ENCODE measurements at regions not wholly inside any gene's neighbourhood (a gene's known extent, or its start where the extent isn't known, plus 50 kb on each side); places are given as distances from the start of the nearest gene placed in this dataset.
A peak's percentile ranks its signal among the peaks of the same experiment; 100 is the strongest.

DNA sequence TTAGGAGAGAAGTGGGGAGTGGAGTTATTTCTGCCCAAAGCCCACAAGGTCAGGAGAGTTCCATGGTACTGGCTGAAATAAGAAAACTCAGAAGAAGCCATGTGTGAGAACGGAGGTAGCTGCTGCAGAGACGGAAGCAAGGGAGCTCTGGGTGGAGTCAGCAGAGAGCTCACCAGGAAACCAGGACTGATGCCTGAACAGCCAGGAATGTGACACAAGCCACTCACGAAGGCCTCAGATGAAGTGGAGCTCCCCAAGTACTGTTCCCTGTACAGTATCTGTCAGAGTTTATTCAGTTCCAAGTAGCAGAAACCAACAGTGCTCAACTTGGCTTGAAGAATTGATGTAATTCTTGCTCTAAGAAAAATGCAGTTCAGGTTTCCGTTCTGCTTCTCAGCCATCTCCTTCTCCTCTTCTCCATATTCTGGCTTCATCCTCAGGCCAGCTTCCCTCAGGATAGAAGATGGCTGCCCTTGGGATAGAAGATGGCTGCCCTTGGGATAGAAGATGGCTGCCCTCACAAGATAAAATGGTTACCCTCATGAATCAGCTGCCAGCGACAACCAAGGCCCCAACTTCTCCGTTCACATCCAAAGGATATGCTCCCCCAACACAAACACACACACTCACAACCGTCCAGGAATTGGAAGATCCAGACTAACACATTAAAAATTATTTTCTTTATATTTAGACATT is 117.4 kb upstream of the SH3BP4 start:
- DNase-seq = no peak

DNA sequence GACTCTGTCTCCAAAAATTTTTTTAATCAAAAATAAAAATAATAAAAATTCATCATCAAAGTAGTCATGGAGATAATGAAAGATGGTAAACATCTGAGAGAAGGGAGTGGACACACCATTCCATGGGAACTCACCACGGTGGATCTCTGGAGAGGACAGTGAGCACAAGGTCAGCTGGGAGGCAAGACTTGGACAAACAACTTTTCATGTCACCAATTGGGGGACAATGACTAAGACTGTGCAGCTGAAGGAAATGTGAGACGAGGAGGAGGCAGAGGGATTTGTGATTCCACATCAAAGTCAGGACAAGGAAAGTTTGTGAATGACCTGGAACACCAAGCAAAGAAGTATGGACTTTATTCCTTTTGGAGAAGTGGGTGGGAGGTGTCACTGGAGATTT is 121.0 kb upstream of the SH3BP4 start:
- DNase-seq = no peak

DNA sequence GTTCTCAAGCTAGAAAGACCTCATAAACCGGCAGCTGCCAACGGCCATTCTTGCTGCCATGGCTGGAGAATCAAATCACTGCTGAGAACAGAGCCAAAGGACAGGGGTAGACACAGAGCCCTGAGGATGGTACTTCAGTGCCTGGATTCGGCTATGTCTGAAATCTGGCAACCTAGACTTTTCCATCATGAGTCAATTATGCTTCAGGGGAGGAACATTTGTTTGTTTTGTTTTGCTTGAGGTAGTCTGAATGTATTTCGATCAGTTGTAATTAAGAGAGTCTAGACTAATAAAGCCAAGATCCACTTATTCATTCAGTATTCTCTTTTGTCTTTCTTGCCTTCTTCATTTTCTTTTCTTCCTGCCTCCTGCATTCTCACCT is 122.8 kb upstream of the SH3BP4 start:
- DNase-seq = no peak

DNA sequence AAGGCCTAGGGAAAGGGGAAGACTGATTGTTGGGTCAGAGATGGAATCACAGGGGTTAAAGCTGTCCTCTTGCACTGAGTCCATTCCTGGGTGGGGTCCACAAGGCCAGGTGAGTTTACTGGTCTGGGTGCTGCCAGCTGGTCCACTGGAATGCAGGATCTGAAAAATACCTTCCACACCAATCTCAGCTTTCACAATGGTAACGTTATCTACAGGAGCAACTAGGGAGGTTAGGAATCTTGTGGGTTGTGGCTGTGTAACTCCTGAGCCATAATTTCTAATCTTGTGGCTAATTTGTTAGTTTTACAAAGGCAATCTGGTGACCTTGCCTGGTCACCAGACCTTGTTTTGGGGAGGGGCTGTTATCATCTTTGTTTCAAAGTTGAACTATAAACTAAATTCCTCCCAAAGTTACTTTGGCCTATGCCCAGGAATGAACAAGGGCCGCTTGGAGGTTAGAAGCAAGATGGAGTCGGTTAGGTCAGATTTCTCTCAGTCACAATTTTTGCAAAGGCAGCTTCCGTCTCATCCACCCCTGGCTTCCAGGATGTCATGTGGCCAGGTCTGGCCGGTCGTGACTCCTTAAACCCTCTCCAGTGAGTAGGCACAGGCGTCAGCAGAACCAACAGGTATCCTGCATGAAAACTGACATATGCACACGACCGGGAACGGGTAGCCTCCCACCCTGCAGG is 123.3 kb upstream of the SH3BP4 start:
- DNase-seq = no peak

DNA sequence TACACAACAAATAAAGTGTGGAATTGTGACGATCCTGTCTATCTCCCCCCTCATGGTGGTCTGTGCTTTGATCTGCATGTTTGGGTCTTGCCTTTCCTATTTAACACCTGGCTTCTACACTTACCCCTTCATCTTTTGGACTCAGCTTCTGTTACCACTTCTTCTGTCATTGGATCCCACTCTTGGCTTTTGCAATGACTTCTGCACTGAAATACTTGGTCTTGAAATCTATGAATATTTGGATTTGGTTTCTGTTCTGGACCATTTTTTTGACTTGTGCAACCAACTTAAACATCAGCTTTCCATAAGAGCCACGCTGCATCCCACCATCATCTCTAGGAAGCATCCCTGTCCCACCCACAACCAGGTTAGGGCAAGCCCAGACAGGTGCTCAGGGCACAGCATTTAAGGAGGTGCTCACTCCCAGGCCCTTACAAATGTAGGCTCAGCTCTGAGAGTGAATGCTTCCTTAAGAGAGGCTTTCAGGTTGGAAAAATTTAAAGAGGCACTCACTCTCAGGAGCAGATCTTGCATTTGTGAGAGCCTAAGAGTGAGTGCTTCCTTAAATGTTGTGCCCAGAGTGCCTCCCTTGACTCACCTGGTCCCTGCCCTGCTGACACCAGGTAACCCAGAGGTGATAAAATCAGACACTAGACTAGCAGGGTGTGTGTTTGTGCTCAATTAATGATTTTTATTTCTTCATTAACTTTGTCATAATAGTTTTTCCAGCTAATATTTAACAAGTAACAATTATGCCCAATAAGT is 124.5 kb upstream of the SH3BP4 start:
- DNase-seq = peak; percentile 21

DNA sequence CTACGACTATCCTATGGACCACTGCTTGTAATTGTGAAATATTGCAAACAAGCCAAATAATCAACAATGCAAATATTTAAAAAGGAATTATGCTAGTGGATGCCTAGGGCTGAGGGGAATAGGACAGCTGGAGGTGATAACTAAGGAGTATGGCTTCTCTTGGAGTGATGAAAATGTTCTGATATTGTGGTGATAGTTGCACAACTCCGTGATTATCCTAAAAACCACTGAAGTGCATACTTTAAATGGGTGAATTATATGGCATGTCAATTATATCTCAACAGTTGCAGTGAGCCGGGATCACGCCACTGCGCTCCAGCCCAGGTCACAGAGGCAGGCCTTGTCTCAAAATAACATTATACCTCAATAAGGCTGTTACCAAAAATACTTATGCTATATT is 125.1 kb upstream of the SH3BP4 start:
- no peak for DNase-seq

DNA sequence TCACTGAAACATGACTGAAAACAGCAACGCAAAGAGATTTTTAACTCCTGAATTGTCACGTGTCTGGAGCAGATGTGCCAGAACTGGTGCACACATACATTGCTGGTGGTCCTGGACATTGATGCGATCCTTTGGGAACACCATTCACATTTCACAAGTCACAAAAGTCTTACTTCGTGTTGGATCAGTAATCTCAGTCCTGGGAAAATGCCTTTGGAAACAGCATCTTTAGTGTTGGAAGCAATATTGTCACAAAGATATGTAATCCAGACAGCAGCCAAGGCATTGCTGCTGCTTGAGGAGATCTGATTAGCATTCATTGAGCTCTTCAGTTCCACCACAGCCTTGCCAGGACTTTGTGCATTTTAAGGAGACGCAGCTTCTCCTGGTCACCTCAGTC is 126.2 kb upstream of the SH3BP4 start:
- DNase-seq = no peak

DNA sequence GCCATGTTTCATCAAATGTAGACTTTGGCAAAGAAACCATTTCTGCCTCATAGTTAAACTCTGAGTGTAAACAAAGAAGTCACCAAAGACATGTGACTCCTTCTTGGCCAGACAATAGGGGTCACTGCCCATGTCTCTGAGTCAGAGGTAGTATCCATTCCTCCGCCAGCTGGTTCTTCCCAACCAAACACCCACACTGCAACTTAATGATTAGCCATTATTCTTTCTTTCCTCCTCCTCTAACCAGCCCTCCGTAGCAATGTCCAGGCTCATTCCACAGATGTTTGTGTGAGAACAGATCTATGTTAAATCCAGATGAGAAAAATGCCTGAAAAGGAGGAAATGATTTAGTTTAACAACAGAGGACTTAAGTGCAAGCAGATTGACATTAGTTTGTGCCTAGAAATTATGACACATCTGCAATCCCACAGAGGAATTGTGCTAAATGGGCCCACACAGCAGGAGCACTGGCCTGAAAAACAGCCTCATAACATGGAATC is 127.9 kb upstream of the SH3BP4 start:
- DNase-seq = no peak

DNA sequence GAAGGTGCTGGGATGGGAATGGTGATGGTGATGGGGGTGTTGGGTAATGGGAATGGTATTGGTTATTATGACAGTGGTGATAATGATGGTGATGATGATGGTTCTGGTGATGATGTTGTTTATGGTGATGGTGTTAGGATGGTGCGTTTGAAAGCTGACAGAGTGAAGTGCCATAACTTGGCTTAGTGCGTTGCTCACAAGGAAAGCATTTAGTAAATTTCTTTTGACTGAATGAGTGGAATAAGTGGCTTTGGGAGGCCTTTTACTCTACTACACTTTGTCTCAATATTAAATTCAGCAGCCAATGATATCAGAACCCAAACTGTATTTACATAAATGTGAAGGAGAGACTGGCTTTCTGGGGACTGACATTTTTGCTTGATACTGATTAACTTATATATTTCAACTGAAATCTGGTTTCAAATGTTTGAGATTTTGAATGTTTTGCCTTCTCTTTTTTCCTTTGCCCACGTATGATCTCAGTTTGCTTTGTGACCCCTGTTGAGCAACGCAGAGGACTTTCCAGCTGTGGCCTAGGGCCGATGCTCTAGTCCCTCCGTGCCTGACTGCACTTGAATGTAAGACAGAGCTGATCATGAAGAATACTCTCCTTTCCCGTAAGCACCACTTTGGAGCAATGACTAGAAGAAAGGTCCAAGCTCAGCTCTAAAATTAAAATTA is 128.5 kb upstream of the SH3BP4 start:
- no peak for DNase-seq

DNA sequence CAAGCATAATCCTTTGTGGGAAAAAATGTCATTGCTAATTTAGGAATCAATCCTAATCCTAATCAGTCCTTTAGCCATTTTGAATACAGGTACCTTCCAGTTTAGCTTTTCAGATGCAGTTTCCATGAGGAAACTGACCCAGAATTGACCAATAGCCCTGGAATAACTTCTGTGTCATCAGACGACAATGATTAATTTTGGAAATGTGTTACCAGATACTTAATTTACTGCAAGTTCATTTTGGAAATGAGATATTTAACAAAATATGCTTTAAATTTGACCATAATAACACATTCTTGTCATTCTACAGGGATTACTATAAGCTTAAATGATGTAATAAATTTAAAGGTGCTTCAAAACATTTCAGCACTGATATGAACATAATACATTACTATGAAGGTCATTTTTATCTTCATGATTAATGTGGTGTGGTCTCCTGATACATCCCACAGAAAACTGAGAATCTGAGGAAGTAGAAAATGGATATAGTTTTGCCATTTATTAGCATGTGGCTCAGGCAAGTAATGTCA is 129.8 kb upstream of the SH3BP4 start:
- no peak for DNase-seq

DNA sequence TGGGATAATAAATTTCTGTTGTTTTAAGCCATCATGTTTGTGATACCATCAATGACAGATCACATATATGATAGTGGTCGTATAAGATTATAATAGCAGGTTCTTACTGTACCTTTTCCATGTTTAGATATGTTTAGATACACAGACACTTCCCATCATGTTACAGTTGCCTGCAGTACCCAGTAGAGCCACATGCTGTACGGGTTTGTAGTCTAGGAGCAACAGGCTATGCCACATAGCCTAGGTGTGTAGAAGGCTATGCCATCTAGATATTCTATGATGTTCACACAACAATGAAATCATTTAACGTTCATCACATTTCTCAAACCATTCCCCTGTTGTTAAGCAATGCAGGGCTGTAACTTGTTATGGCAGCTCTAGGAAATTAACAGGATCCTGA is 132.9 kb upstream of the SH3BP4 start:
- no peak for DNase-seq

DNA sequence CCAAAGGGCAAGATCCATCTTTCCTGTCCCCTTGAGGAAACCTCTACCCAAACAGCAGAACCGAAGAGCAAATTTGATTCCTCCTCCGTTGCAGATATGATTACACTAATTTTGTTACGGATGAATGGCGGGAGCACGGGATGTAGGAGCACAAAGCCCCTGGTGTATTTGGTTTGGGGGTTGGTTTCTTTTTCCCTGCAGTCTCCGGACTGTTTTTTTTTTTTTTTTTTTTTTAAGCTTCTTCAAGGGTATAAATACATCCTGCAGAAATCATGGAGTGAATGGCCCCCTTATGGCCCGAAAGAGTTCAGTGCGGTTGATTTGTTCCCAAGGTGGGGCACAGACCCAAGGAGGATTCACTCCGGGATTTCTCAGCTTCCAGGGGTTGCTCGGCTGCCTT is 135.3 kb upstream of the SH3BP4 start:
- DNase-seq = no peak

DNA sequence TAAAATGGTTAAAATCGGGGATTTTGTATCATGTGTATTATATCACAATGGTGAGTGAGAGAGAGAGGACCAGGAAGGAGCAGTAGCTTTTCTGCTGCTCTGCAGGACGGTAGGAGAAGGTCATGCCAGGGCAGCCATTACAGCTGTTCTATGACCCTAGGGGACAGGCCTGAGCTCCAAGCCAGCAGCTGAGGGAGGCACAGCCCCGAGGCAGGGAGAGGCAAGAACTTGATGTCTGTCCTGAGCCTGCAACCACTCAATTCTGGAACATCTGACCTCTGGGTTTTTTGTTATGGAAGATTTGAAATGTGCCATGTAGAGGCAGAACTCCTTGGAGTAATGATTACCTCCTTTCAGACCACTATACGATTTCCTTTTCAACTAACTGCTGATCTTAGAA is 135.8 kb upstream of the SH3BP4 start:
- DNase-seq = no peak

DNA sequence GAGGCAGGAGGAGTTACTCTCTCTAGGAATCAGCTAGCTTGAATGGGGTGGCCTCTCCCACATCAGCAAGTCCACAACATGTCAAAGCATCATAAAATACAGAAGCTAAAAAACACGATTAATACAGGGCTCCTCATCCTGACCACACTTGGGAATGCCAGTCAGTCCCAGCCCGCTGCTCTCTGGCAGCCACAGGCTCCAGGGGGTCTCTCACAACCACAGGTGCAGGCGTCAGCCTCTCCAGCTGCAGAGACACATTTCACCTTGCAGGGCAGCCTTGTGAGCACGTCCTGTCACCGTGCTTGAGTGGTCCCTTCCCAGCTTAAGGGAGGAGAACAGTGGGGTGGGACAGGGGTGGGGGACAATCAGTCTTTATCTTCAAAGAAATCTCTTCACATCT is 137.4 kb upstream of the SH3BP4 start:
- DNase-seq = no peak

DNA sequence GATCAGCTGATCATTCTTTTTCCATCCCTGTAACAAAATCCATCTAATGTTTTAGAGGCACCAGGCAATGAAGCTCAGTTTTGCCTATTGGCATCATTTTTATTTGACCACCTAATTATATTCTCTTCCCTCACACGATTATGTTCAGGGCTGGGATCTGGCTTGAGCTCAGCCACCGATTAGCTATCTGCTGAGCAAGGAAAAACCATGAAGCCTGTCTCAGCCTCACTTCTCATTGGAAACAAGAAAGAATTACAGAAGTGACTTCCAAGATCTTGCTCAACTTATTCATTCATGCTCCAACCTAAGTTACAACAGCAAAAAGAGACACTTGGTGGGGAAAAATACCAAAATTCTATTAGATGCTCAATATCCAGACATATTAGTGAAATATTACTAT is 139.0 kb upstream of the SH3BP4 start:
- no peak for DNase-seq

DNA sequence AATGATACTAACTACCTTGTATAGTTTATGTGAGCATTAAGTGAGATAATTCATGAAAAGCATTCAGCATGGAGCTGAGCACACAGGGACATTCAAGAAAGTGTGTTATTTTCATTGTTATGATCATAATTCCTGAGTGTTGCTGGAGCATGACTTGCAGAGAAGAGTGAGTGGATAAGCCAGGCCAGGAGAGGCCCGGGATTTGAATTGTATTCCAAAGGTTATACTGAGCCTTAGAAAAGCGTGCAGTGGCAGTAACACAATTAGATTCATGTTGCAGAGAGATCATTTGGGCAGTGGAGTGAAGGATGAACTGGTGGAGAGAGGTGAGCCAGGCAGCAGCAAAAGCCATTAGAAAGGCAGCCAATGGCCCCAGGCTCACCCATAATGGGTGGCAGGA is 142.9 kb upstream of the SH3BP4 start:
- DNase-seq = no peak

DNA sequence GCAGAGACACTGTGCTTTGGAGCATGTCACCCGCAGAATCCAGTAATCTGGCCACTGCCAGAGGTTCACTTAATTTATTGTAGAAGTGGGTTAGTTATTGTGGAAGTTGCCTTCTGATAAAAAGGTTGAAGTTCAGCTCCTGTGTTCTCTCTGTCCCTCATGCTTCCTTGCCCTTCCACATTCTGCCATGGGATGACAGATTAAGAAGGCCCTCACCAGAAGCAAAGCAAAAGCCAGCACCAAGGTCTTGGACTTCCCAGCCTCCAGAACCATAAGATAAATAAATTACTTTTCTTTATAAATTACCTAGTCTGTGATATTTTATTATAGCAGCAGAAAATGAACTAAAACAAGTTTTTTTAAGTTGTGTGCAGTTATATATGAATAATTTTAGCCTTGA is 145.0 kb upstream of the SH3BP4 start:
- no peak for DNase-seq

DNA sequence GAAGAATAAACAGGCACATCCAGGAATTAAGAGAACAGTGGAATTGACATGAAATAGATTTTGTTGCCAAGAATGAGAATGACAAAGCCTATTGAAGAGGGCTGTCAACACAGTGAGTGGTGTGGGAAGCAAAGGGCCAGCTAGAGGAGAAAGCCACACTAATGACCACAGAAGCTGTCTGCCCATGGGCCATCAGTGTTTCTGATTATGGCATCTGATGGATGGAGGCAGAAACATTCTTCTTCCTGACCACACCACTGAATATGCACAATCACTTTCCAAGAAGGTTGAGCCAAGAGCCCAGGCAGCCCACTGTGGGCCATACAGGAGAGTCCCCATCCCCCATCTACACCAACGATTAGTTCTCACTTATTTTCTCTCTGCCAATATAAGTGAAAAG is 146.0 kb upstream of the SH3BP4 start:
- DNase-seq = no peak

DNA sequence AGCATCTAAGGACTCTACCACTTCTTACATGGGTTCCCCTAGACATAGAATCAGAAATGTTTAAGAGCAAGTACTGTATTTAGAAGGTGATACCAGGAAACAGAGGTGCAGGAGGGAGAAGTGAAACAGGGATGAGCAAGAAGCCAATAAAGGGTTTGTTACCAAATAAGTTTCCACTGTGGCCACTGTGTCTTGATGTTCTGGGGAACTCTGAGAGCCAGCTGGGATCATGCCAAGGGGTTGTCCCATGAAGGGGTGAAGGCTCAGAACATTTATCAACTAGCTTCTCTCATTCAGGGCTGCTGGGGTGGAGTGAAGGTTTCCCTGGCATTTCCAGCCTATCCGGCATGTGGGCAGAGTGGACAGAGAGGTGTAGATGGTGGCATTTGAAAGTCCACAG is 147.1 kb upstream of the SH3BP4 start:
- DNase-seq = no peak

DNA sequence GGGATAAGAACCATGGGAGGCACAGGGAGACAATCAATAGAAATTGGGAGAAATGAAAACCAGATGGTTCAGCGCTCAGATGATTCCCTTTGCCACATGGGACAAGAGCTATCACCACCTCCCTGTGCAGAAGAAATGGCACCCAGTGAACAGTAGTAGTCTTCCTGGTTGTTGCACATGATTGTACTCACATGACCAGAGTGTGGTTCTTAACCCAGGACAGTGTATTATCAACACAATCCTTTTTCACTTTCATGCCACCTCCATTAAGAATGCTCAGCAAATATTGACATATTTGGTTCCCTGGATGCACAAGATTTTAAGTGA is 149.0 kb upstream of the SH3BP4 start:
- DNase-seq = no peak

DNA sequence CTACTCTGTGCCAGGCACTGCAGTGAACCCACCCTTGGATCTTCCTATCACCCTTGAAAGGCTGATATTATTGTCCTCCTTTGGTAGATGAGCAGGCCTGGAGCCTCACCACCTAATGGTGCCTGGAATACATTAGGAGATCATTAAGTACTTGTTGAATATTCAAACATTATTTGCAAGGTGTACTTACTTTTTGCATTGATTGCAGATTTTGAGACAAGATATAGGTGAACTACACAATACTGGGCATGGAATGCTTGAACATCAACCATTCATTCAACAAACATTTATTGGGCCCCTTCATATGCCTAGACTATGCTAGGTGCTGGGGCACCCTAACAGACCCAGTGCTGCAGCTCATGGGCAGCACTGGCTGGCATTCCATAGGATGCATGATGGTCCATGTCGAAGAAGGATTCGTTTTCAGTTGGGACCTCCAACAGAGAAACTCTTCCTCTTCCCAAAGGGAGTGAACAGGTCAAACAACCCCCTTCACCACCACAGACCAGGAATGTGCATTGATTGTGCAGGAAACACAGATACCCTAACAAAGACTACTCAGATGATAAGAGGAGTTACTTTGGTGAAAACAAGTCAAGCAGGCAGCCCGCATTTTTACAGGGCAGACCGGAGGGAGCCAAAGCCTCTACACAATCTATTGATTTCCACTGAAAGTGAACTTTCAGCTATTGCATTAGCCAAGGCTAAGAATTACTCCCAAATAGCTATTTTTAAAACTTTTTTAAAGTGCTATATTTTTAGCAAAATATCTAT is 149.6 kb upstream of the SH3BP4 start:
- DNase-seq = no peak

DNA sequence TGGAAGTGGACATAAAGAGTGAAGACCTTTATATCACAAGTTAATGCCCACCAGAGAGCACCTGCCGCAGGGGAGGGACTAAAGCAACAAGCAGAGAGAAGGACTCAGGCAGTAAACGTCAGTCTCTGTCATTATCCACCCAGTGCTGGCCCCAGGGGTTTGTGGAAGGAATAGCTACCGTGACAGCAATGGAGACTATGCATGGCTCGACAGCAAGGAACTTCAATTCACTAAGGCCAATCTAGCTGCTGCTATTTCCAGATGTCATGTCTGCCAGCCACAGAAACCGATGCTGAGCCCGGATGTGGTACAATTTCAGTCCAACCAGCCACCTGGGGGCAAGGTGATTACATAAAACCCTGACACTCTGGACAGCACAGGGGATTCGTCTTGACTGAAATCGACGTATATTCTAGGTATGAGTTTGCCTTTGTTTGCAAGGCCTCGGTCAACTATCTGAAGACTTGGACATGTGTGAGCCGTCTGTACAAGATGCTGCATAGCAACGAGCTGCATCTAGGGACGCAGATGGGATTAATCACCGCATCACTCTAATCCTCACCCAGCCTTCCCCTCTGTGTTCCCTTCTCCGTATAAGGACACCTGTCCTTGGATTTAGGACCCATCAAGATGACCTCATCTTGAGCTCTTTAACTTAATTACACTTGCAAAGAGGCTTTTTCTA is 154.1 kb upstream of the SH3BP4 start:
- no peak for DNase-seq
